SK-N-SH (cell line): ENCODE measurements at regions not wholly inside any gene's neighbourhood (a gene's known extent, or its start where the extent isn't known, plus 50 kb on each side); places are given as distances from the start of the nearest gene placed in this dataset.

Source experiments
- GABPA ChIP-seq: IDR thresholded peaks from 2 replicates; pipeline ENCODE4 v1.4.0; 2012; ENCODE audit warnings: low read depth, mild to moderate bottlenecking
- MXI1 ChIP-seq: IDR thresholded peaks from 2 replicates; pipeline ENCODE4 v1.6.1; 2012; ENCODE audit warnings: mild to moderate bottlenecking, low read depth, low read length, improper control_type of control experiment
- SMC3 ChIP-seq: IDR thresholded peaks from 2 replicates; pipeline ENCODE4 v1.6.1; 2012; ENCODE audit warnings: low read depth, low read length, improper control_type of control experiment
- TF ChIP-seq, protein P1 (sequence below): fragments of 200-600 bp; sonication (generic); IDR thresholded peaks from 2 replicates; pipeline ENCODE4 v1.6.1; 2017; ENCODE audit warnings: antibody characterized with exemption, mild to moderate bottlenecking, moderate library complexity

DNA sequence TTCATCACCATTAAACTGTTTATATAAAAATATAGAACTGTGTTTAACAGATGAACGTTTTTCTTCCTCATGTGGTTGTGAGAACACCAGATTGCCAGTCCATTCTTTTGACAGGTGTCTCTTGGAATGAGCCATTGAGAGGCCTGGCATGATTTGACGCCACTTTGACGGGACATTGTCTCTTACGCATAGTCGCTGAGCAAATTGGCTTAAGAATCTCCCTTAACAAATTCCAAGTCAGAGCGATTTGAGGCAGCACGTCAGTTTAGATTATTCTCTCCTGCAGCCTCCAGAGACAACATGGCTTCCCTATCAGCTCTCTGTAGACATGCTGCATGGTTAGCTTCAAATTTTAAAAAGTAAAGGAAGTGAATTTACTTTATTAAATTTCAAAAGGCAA, 510.7 kb upstream of the ACO1 start:
- TF ChIP-seq GABPA = no peak
- TF ChIP-seq, protein P1, sequence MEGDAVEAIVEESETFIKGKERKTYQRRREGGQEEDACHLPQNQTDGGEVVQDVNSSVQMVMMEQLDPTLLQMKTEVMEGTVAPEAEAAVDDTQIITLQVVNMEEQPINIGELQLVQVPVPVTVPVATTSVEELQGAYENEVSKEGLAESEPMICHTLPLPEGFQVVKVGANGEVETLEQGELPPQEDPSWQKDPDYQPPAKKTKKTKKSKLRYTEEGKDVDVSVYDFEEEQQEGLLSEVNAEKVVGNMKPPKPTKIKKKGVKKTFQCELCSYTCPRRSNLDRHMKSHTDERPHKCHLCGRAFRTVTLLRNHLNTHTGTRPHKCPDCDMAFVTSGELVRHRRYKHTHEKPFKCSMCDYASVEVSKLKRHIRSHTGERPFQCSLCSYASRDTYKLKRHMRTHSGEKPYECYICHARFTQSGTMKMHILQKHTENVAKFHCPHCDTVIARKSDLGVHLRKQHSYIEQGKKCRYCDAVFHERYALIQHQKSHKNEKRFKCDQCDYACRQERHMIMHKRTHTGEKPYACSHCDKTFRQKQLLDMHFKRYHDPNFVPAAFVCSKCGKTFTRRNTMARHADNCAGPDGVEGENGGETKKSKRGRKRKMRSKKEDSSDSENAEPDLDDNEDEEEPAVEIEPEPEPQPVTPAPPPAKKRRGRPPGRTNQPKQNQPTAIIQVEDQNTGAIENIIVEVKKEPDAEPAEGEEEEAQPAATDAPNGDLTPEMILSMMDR = no peak
- no peak for TF ChIP-seq SMC3
- no peak for TF ChIP-seq MXI1
